C1 segment of cervical spinal cord (tissue), 14 donors: ENCODE measurements at regions not wholly inside any gene's neighbourhood (a gene's known extent, or its start where the extent isn't known, plus 50 kb on each side); places are given as distances from the start of the nearest gene placed in this dataset.

ENCODE experiments used
- DNase-seq, 14 donors: peaks; one replicate each; lab custom pipeline; 2025; lab: John Stamatoyannopoulos, UW

DNA sequence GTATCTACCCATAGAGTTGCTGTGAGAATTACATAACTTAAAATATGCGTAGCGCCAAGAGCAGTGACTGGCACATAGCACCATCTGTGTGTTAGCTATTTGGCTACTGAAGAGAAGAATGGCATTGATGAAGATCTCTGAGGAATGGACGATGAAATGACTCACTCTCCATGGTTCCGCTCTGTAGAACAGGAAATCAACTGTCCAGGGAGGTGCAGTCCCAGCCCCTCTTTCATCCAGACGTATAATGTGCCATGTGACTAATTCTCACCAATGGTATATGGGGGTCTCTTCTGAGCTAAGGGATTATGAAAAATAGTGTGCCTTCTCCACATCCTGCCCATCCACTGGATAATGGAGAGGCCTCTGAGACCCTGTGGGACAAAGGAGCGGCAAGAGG lies 254.8 kb downstream of the CYP26B1 start:
- no peak for DNase-seq

DNA sequence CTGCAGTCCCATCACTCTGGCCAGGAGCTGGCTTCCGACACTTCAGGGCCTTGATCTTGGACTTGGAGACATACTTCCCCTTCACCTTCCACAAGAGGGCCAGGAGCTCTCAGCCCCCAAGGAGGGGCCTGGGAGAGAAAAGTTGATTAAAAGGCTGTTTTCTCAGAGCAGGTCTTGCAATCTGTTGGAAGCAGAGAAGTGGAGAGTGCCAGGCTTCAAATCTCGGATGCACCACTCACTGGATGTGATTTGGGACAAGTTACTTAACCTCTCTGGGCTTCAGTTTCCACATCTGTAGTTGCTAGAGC lies 255.3 kb downstream of the CYP26B1 start:
- DNase-seq: no peak

DNA sequence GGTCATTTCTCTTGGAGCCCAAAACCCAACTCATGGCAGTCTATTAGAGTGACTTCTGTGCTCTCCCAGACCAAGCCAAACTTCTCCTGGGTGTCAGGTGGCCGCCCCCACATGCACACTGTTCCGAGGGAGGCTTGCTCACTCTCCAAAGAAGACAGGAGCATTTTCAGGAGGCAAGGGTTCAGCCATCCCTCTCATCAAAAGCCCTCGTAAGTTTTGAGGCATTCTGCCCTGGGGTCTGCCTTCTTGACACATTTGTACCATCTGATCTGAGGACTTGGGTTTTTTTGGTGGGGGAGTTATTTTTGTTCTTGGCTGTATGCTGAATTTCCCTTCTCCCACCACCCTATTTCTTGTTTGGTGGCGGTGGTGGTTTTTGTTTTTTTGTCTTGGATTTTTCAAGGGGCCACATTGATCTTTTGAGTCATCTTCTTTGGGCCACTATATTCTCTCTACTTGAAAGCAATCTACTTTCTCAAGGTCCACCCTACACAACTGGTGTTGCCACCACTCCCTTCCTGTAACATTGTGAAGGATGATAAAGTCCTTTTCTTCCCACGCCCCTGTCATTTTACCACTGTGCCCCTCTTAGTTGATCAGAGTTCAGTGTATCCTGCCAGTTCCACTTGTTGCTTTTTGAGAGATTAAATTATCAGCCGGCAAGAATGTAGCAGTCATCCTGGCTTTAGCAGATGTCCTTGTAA lies 255.8 kb downstream of the CYP26B1 start:
- no peak for DNase-seq

DNA sequence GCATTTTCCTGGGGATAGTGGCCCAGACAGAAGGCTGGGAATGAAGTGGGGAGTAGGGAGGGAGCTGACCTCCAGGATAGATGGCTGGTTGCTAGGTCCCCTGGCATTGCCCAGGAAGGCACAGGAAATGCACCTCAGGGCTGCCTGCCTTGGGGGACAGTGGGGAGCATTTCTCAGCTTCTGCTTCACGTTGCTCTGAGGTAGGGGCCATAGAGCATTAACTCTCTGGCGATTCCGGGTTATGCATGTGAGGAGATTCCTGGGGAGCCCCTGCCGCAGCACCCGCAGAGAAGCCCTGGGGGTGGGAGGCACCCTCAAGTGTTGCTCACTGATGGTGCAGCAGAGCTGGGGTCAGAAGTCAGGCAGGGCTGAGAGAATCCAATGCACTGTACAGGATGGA lies 256.5 kb downstream of the CYP26B1 start:
- no peak for DNase-seq

DNA sequence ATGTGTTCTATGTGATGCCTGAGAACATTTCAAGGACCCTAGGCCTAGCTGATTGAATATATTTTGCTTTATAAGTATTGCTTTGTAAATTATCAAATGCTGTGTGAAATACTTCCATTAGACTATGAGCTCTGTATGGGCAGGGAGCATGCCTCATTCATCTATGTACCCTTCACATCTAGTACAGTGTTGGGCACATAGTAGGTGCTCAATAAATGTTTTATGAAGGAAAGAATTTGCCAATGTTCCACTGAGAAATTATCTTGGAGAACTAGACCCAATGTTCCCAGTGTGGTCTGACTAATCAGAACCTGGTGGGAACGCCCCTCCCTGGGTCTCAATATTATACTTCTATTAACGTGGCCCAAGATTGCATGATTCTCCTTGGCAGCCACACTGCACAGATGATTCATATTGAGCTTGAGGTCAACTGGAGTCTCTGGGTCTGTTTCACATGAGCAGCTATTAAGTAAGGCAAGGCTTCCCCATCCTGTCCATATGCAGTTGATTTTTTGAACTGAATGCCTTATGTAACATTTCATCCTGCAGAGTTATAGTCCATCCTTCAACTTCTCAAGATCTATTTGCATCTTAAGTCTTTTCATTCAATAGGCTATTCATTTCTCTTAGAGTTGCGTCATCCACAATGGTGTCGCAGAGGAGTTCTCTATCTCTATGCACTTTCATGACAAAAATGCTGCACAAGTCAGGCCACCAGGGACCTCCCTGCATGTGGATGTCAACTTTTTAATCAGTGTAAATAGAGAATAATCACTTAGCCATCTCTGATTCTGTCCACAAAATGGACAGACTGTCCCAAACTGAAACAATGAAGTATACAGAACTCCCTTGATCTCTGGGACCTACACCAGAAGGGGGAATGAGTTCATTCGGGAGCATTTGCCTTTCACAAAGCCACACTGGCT lies 257.6 kb downstream of the CYP26B1 start:
- no peak for DNase-seq

DNA sequence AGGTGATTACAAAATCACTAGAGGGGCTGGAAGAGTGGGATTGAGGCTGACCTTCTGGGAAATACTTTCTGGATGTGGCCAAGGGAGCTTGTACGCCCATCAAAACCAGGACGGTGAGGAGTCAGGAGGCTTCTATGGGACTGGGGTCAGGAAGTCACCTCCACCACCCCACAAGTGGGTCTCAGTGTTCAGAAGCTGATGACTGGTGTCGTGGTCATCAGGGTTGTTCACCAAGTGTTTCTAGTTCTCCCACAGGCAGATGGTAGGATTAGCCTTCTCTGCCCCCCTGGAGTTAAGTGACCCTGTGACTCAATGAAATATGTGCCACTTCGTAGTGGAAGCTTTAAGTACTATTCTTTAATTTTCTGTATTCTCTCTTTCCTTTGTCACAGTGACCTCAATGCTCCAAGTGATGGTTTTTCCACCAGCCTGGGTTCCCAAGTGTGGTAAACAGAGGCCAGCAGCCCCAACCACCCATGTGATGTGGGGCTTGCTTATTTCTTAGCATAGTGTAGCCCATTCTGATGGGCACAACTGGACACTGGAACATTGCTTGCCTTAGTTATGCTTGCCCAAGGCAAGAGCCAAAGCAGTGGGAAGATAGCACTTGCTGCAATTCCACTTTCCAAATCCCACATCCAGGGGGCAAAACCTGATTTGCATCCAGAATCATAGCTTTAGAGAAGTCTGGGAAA lies 258.8 kb downstream of the CYP26B1 start:
- DNase-seq: no peak

DNA sequence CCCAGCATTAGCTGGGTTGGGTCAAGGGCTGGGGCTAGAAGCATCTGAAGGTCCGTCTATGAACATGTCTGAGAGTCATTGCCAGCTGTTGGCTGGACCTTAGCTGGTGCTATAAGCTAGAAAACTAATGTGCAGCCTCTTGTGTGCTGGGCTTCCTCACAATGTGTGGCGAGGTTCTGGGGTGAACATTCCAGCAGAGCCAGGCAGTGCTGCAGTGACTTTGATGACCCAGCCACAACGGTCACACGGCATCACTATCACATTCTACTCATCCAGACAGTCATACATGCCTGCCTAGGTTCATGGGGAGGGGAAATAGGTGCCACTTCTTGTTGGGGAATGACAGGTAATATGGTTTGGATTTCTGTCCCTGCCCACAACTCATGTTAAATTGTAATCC lies 260.5 kb downstream of the CYP26B1 start:
- DNase-seq: no peak

DNA sequence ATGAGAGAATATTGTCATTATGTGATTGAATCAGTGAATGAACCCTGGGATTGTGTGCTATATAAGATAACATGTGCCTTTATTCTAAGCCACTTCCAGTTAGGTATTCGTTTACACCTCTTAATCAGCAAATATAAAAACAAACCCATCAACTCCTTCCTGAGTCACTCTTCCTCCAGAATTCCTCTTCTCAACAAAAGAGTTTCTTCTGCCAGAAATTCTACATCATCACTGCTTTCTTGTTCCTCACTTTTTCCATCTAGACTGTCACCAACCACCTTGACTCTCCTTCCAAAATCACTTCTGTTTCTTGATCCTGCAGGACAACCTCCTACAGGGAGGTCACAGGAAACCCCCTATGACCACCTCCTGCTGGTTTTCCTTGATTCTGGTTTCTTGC lies 261.4 kb downstream of the CYP26B1 start:
- no peak for DNase-seq

DNA sequence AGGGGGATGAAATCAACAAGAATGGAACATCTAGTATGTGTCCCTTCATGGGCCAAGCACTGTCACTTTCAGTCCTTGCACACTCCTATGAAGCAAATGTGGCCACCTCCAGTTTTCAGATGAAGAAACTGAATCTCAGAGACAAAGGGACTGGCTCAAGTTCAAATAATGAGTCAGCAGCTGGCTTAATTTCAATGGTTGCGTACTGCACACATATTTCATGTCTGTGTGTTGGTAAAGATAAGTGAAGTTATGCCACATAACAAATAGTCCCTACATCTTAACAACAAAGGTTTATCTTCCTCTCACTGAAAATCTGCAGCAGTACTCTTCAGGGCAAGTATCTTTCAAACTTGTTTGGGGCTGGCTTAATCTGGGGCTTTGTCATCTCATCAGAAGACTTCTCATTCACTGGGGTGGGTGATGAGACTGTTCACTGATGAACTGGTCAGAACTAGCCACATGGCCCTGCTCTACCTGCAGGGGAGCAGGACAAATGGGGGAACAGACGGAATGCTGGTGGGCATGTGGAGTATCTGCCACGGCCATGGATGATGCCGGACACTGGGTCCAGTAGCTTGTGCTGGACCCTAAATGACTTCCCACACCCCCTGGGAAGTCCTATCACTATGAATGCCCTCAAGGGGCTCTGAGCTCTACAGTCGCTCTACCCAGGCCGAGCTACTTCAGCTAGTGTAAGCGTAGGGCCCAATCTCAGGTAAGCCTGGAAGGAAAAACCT lies 263.2 kb downstream of the CYP26B1 start:
- DNase-seq: no peak

DNA sequence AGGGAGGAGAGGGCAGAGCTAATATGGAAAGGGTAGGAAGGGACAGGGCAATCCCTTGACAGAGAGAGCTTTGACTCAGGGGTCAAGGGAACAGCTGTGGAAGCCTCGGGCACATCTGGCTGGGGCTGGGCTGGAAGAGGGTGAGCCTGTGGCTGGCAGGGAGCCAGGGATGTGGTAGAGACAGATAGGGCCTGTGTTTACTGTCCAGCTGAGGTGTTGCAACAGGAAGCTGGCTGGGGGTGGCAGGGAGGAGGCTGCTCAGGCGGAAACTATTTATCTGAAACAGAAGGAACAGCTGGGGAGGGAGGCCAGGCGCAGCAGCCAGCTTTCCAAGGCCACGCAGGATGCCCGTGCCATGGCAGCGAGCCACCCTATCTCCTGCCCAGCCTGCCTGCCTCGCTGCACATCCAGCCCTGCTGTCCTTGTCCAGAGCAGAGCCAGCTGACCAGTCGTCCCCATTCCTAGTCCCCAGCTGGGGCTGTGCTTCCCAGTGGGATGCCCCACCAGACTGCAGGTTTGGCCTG lies 264.7 kb downstream of the CYP26B1 start:
- peak in 9 of 14 donors; percentile 17 to 73 (median 45) for DNase-seq

DNA sequence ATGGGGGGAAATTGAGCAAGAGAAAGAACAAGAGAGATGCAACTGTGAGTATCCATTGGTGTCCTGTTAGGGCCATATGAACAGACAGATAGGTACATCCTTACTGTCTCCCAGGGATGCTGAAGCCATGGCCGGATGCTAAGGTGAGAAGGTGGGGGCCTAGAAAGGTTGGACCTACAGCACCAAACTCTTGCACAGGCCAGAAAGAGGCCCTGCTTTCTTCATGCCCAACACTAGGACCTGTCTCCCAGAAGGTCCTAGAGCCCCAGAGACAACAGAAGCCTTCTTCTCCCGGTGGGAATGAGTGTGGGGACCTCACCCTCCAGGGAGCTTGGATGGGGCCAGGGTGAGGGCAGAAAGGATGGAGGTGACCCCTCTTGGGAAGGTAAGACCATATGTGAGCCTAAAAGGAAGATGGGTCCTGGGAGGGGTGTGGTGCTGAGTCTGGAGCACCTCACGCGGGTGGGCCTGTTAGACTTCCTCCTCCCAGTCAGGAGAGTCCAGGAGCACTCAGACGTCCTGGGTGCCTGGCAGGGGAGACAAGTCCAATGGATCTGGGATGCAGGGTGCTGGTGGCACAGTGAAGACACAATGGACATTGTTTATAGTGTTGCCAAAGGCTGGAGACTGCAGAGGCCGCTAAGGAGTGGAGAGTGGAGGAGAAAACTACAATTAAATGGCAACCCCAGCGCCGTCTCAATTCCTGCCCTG lies 265.3 kb downstream of the CYP26B1 start:
- no peak for DNase-seq

DNA sequence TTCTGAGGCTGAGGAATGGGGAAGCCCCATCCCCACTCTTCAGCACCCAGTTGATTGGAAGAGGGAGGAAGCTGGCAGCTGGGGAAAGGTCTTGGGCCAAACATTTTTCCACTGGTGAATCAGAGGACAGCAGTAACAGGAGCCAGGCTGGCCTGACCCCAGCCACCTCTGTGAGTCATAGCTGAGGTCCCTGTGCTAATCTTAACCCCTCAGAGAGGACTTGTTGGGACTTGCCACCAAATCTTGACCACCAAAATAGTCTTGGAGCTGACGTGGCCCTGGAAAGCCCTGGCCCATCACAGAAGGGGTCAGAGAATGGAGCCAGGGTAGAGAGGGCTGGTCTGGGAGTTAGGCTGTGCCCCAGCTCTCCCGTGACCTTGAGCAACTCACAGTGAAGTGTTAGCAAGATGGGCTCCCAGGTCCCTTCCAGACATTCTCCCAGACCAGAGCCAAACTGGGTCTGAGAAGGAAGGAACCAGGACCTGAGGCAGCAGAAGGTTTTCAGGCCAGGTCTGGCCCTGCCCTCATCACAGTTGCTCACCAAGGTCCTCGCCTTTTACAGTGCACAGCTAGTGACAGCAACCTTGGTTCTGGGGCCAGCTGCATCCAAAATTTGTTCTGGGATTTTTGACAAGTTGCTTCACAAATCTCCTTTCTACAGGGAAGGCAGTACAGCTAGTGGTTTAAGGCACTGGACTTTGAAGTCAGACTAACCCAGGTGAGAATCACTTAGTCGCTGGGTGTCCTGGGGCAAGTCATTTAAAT lies 266.6 kb downstream of the CYP26B1 start:
- peak in 1 of 14 donors; percentile 25 for DNase-seq

DNA sequence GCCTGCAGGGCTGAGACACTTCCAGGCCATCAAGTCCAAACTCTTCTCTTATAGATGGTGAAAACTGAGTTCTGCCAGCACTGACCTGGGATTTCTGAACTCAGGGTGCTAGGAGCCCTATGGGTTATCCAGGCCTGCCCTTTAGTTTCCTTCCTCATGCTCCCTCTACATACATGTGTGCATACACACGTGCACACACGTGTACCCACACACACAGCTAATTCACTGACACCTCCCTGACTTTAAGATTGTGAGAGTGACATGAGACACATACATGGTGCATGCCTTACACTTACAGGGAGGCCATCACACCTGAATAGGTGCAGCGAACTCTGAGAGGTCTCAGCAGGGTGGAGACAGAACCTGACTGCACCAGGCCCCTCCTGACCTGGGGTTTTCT lies 267.4 kb downstream of the CYP26B1 start:
- DNase-seq: no peak

DNA sequence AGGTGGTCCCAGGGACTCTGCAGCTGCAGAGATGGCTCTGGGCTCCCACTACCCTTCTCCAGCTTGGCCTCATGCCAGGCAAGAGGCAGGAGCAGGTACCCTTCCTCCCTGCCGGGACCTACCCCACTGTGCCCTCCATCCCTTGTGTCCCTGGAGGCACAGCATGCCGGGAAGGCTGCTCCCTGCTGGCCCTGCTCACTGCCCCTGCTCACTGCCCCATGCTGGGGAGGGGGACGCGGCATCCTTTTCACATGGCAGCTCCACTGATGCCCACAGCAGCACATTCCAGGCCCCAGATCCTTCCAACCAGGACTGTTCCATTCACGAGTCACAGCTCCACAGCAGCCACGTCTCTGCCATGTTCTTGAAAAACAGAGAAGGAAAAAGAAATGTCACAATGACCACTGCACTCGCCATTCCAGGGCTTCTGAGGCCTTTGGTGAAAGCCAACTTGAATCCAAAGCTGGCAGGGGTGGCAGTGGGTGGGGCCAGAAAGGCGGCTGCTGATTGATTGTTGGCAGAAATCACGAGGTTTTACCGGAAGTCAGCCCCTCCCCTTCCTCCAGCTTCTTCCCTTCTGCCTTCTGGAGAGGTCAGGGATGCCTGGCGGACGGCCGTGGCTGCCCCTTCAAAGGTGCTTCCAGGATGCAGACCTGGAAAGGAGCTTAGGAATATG lies 268.0 kb downstream of the CYP26B1 start:
- DNase-seq: no peak

DNA sequence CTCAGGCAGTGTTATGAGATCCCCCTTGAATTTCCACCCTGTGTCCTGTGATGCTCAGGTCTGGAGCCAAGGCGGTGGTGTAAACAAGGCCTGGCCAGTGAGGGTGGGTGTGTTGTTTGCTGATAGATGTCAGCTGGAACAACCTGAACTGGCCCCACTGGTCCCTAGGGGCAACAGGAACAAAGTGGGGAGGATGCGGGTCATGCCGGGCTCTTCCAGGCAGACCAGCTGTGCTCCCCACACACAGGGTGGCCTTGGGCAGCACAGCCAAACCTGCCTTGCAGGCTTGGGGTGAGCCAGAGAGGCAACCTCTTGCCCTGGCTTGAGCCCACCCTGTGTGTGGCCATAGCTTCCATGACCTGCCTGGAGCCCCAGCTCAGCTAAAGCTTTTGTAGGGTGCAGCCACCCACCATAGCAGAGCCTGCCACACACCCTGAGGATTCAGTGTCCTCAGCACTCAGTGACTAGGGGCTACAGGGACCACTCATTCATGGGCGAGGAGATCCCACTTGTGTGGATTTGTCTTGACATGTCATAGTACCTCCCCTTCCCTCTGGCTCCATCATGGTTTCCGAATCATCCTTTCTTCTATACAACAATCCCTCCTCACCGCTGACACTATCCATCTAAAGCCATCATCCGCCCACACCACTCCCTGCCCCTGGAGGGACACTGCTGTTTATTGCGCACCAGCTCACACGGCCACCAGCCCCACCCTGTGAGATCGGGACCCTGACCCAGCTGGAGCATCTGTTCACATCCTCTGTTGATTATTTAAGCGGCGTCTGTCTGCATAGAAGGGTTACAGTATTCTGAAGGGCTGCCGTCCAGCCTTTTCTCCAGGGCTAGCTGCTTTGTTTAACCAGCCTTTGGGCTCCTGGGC lies 268.8 kb downstream of the CYP26B1 start:
- no peak for DNase-seq

DNA sequence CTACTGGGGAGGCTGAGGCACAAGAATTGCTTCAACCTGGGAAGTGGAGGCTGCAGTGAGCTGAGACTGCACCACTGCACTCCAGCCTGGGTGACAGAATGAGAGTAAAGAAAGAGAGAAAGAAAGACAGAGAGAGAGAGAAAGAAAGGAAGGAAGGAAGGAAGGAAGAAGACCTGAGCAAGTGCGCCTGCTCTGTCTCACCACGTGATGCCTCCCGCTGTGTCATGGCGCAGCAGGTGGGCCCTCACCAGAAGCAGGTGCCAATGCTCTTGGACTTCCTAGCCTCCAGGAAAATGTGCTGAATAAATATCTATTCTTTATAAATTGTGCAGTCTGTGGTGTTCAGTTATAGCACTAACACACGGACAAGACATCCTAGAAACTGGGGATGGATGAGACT lies 270.0 kb downstream of the CYP26B1 start:
- DNase-seq: no peak

DNA sequence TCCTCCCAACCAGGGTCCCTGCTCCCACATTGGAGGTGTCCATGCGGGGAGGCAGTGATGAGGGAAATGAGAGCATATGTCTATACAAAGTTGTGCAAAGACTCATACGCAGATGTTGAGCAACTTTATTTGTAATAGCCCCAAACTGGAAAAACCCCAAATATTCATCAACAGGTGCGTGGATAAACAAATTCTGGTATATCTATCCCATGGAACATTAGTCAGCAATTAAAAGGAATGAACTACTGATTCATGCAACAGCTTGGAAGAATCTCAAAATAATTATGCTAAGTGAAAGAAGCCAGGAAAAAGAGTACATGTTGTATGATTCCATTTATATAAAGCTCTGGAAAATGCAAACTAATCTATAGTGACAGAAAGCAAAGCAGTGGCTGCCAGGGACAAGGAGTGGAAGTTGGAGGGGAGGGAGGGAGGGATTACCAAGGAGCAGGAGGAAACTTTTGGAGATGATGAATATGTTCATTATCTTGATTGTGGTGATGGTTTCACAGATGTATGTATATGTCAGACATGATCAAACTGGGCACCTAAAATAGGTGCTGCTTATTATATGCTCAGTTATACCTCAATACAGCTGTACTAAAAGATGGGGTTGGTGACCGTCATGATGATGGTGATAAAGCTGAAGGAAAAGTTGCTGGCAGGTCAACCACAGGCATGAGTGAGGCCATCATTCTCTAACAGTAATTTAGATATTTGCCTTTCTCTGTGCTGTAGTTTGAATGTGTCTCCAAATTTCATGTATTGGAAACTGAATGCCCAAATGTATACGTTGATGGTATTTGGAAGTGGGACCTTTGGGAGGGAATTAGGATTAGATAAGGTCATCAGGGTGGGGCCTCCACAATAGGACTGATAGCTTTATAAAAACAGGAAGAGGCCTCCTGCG lies 270.9 kb downstream of the CYP26B1 start:
- DNase-seq: no peak
